ENCODE measurements at regions not wholly inside any gene's neighbourhood (a gene's known extent, or its start where the extent isn't known, plus 50 kb on each side); places are given as distances from the start of the nearest gene placed in this dataset.

DNA sequence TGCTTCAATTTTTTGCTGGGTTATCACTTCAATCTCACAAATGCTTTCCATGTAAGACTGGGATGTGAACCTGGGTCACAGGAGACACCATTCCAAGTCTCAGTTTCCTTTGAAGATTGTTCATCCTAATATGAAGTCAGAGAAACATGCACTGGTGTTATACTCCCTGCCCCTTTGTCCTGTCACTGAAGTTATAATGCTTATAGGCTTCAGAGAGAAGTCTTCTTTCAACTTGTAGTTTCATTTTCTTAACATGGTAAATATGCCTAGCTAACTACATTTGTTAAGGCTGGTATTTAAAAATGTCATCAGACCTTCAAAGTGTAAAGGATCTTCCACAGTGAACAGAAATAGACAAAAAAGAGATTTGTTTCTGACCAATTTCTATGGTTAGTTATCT lies 1195.9 kb downstream of the MRPL39 start:
- Histone ChIP-seq H3K27ac (no peak overlapping the region), H3K9me3 (no peaks in the 10 kb centered on the region), H3K4me3 (no peak overlapping the region), H3K36me3 (no peaks in the 10 kb centered on the region), H3K27me3 (no peaks in the 10 kb centered on the region), H3K4me1 (no peaks in the 10 kb centered on the region)
- ATAC-seq (no peak), DNase-seq (no peak)
- intact Hi-C loops (cut with DNase I): no loop called here
- TF ChIP-seq, protein P1, sequence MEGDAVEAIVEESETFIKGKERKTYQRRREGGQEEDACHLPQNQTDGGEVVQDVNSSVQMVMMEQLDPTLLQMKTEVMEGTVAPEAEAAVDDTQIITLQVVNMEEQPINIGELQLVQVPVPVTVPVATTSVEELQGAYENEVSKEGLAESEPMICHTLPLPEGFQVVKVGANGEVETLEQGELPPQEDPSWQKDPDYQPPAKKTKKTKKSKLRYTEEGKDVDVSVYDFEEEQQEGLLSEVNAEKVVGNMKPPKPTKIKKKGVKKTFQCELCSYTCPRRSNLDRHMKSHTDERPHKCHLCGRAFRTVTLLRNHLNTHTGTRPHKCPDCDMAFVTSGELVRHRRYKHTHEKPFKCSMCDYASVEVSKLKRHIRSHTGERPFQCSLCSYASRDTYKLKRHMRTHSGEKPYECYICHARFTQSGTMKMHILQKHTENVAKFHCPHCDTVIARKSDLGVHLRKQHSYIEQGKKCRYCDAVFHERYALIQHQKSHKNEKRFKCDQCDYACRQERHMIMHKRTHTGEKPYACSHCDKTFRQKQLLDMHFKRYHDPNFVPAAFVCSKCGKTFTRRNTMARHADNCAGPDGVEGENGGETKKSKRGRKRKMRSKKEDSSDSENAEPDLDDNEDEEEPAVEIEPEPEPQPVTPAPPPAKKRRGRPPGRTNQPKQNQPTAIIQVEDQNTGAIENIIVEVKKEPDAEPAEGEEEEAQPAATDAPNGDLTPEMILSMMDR (IDR thresholded peaks at IDR 0.05): no peak

DNA sequence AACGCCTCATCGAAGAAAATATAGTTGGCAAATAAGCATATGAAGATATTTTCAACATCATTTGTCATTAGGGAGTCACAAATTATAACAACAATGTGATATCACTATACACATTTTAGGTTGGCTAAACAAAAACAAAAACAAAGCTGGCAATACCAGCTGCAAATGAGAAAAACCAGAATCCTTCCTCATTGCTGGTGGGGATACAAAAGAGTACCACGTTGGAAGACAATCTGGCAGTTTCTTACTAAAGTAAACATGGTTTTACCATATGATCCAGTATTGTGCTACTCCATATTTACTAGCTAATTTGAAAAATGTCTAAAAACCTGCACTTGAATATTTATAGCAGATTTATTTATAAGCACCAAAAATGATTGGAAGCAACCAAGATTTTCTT lies 1204.1 kb downstream of the MRPL39 start:
- Histone ChIP-seq H3K27ac (no peak overlapping the region), H3K4me1 (no peaks in the 10 kb centered on the region), H3K36me3 (no peaks in the 10 kb centered on the region), H3K4me3 (no peak overlapping the region), H3K27me3 (no peaks in the 10 kb centered on the region), H3K9me3 (no peaks in the 10 kb centered on the region)
- TF ChIP-seq, protein P1 (IDR thresholded peaks at IDR 0.05): no peak
- intact Hi-C loops (cut with DNase I): no loop called here
- ATAC-seq (no peak), DNase-seq (no peak)

DNA sequence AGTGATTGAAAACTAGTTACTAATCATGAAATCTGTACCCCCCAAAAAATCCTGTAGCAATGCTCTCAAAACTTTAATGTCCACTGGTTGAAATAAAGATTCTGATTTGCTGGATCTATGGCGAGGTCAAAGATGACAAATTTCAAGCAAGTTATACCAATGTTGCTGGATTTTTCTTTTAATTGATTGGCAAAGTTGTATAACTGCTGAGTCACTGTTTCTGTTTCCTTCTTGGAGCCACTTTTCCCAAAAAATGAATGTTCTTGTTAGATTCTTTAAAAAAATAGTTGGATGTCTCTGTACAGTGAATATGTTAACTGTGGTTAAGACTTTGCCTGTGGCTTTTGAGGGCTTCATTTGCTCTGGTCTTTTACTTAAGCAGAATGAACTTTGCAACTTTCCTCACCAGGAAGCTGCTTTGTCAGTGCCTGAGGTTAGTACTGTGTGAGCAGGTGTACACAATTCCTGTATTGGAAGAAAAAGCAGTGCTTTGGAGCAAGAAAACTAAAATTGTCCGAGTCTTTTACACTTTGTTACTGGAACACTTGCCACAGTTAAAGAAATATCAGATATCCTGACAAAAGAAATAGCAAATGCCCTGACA lies 1211.9 kb downstream of the MRPL39 start:
- TF ChIP-seq, protein P1 (IDR thresholded peaks at IDR 0.05): no peak

DNA sequence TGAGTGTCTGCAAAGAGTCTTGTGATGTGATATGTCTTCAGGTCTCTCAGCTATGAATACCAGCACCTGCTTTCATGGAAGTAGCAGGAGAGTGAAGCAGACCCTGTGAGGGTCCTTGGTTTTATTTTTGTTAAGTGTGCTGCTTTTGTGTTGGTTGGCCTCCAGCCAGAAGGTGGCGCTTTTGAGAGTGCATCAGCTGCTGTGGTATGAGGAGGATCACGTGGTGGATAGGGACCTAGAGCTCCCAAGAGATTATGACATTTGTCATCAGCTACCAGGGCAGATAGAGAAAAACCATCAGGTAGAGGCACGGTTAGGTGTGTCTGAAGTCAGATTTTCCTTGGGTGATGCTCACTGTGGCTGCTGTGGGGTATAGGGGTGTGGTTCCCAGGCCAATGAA lies 1232.1 kb downstream of the MRPL39 start:
- Histone ChIP-seq H3K4me1 (no peaks in the 10 kb centered on the region), H3K27me3 (no peaks in the 10 kb centered on the region), H3K4me3 (no peak overlapping the region), H3K36me3 (no peaks in the 10 kb centered on the region), H3K9me3 (no peaks in the 10 kb centered on the region), H3K27ac (no peak overlapping the region)
- intact Hi-C loops (cut with DNase I): no loop called here
- DNase-seq (peak; percentile 37), ATAC-seq (peak; percentile 25)
- TF ChIP-seq, protein P1 (IDR thresholded peaks at IDR 0.05): no peak

More for the DNA sequence above, 1211.9 kb downstream of the MRPL39 start:
- H3K9me3 ChIP-seq: no peaks in the 10 kb centered on the region
- DNase-seq (no peak), ATAC-seq (no peak)
- H3K36me3 ChIP-seq: no peaks in the 10 kb centered on the region
- H3K4me3 ChIP-seq: no peak overlapping the region
- no peaks in the 10 kb centered on the region for H3K4me1 ChIP-seq
- intact Hi-C loops (cut with DNase I): no loop called here
- no peaks in the 10 kb centered on the region for H3K27me3 ChIP-seq
- no peak overlapping the region for H3K27ac ChIP-seq

DNA sequence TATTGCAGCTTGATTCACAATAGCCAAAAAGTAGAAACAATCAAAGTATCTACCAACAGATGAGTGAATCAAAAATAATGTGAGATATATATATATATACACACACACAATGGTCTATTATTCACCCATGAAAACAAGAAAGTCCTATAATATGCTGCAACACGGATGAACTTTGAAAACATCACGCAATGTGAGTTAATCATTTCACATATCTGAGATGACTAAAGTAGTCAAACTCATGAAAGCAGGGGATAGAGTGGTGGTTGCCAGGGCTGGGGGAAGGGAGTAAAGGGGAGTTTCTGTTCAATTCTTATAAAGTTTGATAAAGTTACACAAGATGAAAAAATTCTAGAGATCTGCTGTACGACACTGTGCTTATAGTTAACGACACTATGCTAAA lies 1234.8 kb downstream of the MRPL39 start:
- TF ChIP-seq, protein P1 (IDR thresholded peaks at IDR 0.05): no peak
- no peak for DNase-seq
- no peak for ATAC-seq
- Histone ChIP-seq H3K4me3 (no peak overlapping the region), H3K27me3 (no peaks in the 10 kb centered on the region), H3K27ac (no peak overlapping the region), H3K36me3 (no peaks in the 10 kb centered on the region), H3K4me1 (no peaks in the 10 kb centered on the region), H3K9me3 (no peaks in the 10 kb centered on the region)
- intact Hi-C loops (cut with DNase I): no loop called here

DNA sequence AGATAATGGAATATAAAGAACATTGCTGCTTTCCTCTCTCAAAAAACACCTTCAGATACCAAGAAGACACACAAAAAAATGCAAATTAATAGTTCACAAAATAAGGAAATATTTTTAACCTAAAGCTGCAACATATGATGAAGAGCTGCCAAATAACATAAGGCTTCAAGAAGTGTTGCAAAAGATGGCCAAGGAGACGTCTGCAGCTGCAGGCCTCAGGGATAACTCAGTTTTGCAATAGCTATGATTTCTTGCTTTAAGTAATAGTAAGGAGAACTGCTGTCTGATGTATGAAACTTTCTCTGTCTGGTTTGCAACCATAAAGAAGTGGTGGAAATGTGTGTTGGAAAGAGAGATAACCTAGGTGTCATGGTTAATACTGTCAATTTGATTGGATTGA lies 1237.5 kb downstream of the MRPL39 start:
- no peak overlapping the region for H3K27ac ChIP-seq
- ATAC-seq (no peak), DNase-seq (no peak)
- no peaks in the 10 kb centered on the region for H3K9me3 ChIP-seq
- intact Hi-C loops (cut with DNase I): no loop called here
- no peak overlapping the region for H3K4me3 ChIP-seq
- TF ChIP-seq, protein P1 (IDR thresholded peaks at IDR 0.05): no peak
- H3K27me3 ChIP-seq: no peaks in the 10 kb centered on the region
- no peaks in the 10 kb centered on the region for H3K36me3 ChIP-seq
- no peaks in the 10 kb centered on the region for H3K4me1 ChIP-seq
